SH-SY5Y (cell line): ENCODE measurements at regions not wholly inside any gene's neighbourhood (a gene's known extent, or its start where the extent isn't known, plus 50 kb on each side); places are given as distances from the start of the nearest gene placed in this dataset.

ENCODE experiments used
- GATA2 ChIP-seq: IDR thresholded peaks from 2 replicates; pipeline ENCODE4 v1.6.1; 2011; ENCODE audit warnings: mild to moderate bottlenecking, low read depth, low read length
- GATA3 ChIP-seq: IDR thresholded peaks from 2 replicates; pipeline ENCODE4 v1.6.1; 2011; ENCODE audit warnings: low read depth, mild to moderate bottlenecking, low read length, moderate library complexity

DNA sequence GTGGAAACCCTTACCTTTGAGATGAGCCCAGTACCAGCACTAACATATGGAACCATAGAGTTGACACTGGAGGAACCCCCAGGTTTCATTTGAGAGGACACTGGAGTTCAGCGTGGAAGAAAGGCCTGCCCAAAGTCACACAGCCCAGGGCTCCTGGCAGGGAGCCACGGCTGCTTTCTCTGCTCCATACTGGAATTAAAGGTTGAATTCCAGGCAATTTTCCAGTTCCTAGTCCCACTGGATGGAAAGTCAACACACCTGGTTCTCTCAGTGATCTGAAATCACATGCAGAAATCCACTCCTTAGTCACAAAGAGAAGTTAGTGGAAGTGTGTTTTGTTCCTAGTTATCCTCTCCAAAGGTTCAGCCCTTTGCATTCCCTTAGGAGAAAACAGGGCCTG, 336.1 kb upstream of the SKOR2 start:
- TF ChIP-seq GATA2 = no peak
- TF ChIP-seq GATA3 = no peak
